ENCODE measurements at regions not wholly inside any gene's neighbourhood (a gene's known extent, or its start where the extent isn't known, plus 50 kb on each side); places are given as distances from the start of the nearest gene placed in this dataset.

GRCh38 chr21:32131960-32132359 is 146.9 kb downstream of the MIS18A start:
- no peak overlapping the region for H3K27ac Mint-ChIP-seq (ENCODE audit: unreplicated experiment)
- H3K4me1 Mint-ChIP-seq (ENCODE audit: low read depth, unreplicated experiment): no peaks in the 10 kb centered on the region
- H3K36me3 Mint-ChIP-seq (ENCODE audit: insufficient read depth, unreplicated experiment): no peaks in the 10 kb centered on the region
- no peak for DNase-seq
- no TSS peak for BruUV-seq (replicated peaks)
- H3K9me3 Mint-ChIP-seq (ENCODE audit: low read depth, unreplicated experiment): no peaks in the 10 kb centered on the region
- peaks cover 57% of the 10 kb centered on the region for H3K27me3 Mint-ChIP-seq (ENCODE audit: unreplicated experiment)
- CTCF ChIA-PET: no interaction called here
- TF ChIP-seq CTCF (IDR thresholded peaks at IDR 0.05; ENCODE audit: unreplicated experiment): no peak
- H3K4me3 Mint-ChIP-seq (ENCODE audit: low read depth, unreplicated experiment): no peak overlapping the region
- intact Hi-C loops (cut with micrococcal nuclease; ENCODE audit: unreplicated experiment): no loop called here

GRCh38 chr21:32131164-32131563 is 147.7 kb downstream of the MIS18A start:
- H3K4me1 Mint-ChIP-seq (ENCODE audit: low read depth, unreplicated experiment): no peaks in the 10 kb centered on the region
- no peaks in the 10 kb centered on the region for H3K9me3 Mint-ChIP-seq (ENCODE audit: low read depth, unreplicated experiment)
- BruUV-seq (replicated peaks): no TSS peak
- no peak for DNase-seq
- CTCF ChIA-PET: no interaction called here
- intact Hi-C loops (cut with micrococcal nuclease; ENCODE audit: unreplicated experiment): no loop called here
- H3K4me3 Mint-ChIP-seq (ENCODE audit: low read depth, unreplicated experiment): no peak overlapping the region
- no peak overlapping the region for H3K27ac Mint-ChIP-seq (ENCODE audit: unreplicated experiment)
- TF ChIP-seq CTCF (IDR thresholded peaks at IDR 0.05; ENCODE audit: unreplicated experiment): no peak
- no peaks in the 10 kb centered on the region for H3K36me3 Mint-ChIP-seq (ENCODE audit: insufficient read depth, unreplicated experiment)
- H3K27me3 Mint-ChIP-seq (ENCODE audit: unreplicated experiment): peaks cover 49% of the 10 kb centered on the region

GRCh38 chr21:32130031-32130891 is 148.6 kb downstream of the MIS18A start:
- H3K36me3 Mint-ChIP-seq (ENCODE audit: insufficient read depth, unreplicated experiment): no peaks in the 10 kb centered on the region
- intact Hi-C loops (cut with micrococcal nuclease; ENCODE audit: unreplicated experiment): no loop called here
- H3K27ac Mint-ChIP-seq (ENCODE audit: unreplicated experiment): no peak overlapping the region
- CTCF ChIA-PET: interaction anchor here (0.7 kb wide), 1 partner anchor 434 kb away, joined by 3 read pairs; no protein-coding TSS in a partner anchor
- H3K9me3 Mint-ChIP-seq (ENCODE audit: low read depth, unreplicated experiment): no peaks in the 10 kb centered on the region
- TF ChIP-seq CTCF (IDR thresholded peaks at IDR 0.05; ENCODE audit: unreplicated experiment): no peak
- no peak overlapping the region for H3K4me3 Mint-ChIP-seq (ENCODE audit: low read depth, unreplicated experiment)
- no peaks in the 10 kb centered on the region for H3K4me1 Mint-ChIP-seq (ENCODE audit: low read depth, unreplicated experiment)
- DNase-seq: no peak
- BruUV-seq (replicated peaks): no TSS peak
- peaks cover 40% of the 10 kb centered on the region for H3K27me3 Mint-ChIP-seq (ENCODE audit: unreplicated experiment)

- no peak for DNase-seq
- Mint-ChIP-seq H3K36me3 (ENCODE audit: insufficient read depth, unreplicated experiment) (no peaks in the 10 kb centered on the region), H3K27me3 (ENCODE audit: unreplicated experiment) (peaks cover 45% of the 10 kb centered on the region), H3K4me1 (ENCODE audit: low read depth, unreplicated experiment) (no peaks in the 10 kb centered on the region), H3K9me3 (ENCODE audit: low read depth, unreplicated experiment) (peaks cover 2% of the 10 kb centered on the region), H3K4me3 (ENCODE audit: low read depth, unreplicated experiment) (no peak overlapping the region), H3K27ac (ENCODE audit: unreplicated experiment) (no peak overlapping the region)
- TF ChIP-seq CTCF (IDR thresholded peaks at IDR 0.05; ENCODE audit: unreplicated experiment): no peak
- no TSS peak for BruUV-seq (replicated peaks)
- CTCF ChIA-PET: interaction anchor here (0.5 kb wide), 1 partner anchor 16 kb away, joined by 3 read pairs; no protein-coding TSS in a partner anchor
- intact Hi-C loops (cut with micrococcal nuclease; ENCODE audit: unreplicated experiment): no loop called here
These were observed 151.8 kb downstream of the MIS18A start for GRCh38 chr21:32127081-32127480.
